ENCODE measurements at regions not wholly inside any gene's neighbourhood (a gene's known extent, or its start where the extent isn't known, plus 50 kb on each side); places are given as distances from the start of the nearest gene placed in this dataset.

GRCh38 chr7:155883491-155884224 is 71.4 kb upstream of the SHH start:
- Histone ChIP-seq H3K9me3 (ENCODE audit: control insufficient read depth in 4 of 4, low read length in 3 of 4) (no peaks in the 10 kb centered on the region), H3K27ac (ENCODE audit: low read depth in 1 of 2, low read length in 2 of 2) (no peak overlapping the region), H3K36me3 (ENCODE audit: control insufficient read depth in 4 of 4, insufficient read depth in 3 of 4, low read depth in 1 of 4, low read length in 3 of 4) (no peaks in the 10 kb centered on the region), H3K4me1 (ENCODE audit: control insufficient read depth in 4 of 4, insufficient read depth in 4 of 4, low read length in 3 of 4) (no peaks in the 10 kb centered on the region), H3K9ac (ENCODE audit: low read depth in 1 of 2, low read length in 2 of 2) (no peak overlapping the region), H3K27me3 (ENCODE audit: control insufficient read depth in 4 of 4, insufficient read depth in 4 of 4, low read length in 3 of 4) (no peaks in the 10 kb centered on the region), H3K4me3 (ENCODE audit: low read depth in 1 of 3, low read length in 3 of 3) (no peak overlapping the region)
- 88% methylated on average over 16 of the region's 16 CpGs for WGBS
- DNase-seq (ENCODE audit: low spot score) = no peak
- TF ChIP-seq FOXA2 (IDR thresholded peaks at IDR 0.05) (no peak), CTCF (IDR thresholded peaks at IDR 0.05; ENCODE audit: low read depth, low read length, missing input control) (no peak), GABPA (IDR thresholded peaks at IDR 0.05 in 1 of 2, conservative IDR thresholded peaks at IDR 0.05 in 1 of 2) (no peak), EGR1 (IDR thresholded peaks at IDR 0.05; ENCODE audit: low read depth in 2 of 2) (no peak), RXRA (IDR thresholded peaks at IDR 0.05) (no peak), TAF1 (conservative IDR thresholded peaks at IDR 0.05) (no peak), RAD21 (IDR thresholded peaks at IDR 0.05) (no peak), NR2F2 (IDR thresholded peaks at IDR 0.05) (no peak), JUND (IDR thresholded peaks at IDR 0.05) (no peak), YY1 (IDR thresholded peaks at IDR 0.05) (no peak), HNF4A (conservative IDR thresholded peaks at IDR 0.05) (no peak), REST (IDR thresholded peaks at IDR 0.05) (no peak), ZBTB33 (IDR thresholded peaks at IDR 0.05) (no peak), FOXA1 (IDR thresholded peaks at IDR 0.05) (no peak), ATF3 (IDR thresholded peaks at IDR 0.05) (no peak)

- 95% methylated on average over 5 of the region's 5 CpGs for WGBS
- Histone ChIP-seq H3K27ac (ENCODE audit: low read depth in 1 of 2, low read length in 2 of 2) (no peak overlapping the region), H3K9ac (ENCODE audit: low read depth in 1 of 2, low read length in 2 of 2) (no peak overlapping the region), H3K27me3 (ENCODE audit: control insufficient read depth in 4 of 4, insufficient read depth in 4 of 4, low read length in 3 of 4) (no peaks in the 10 kb centered on the region), H3K9me3 (ENCODE audit: control insufficient read depth in 4 of 4, low read length in 3 of 4) (no peaks in the 10 kb centered on the region), H3K36me3 (ENCODE audit: control insufficient read depth in 4 of 4, insufficient read depth in 3 of 4, low read depth in 1 of 4, low read length in 3 of 4) (no peaks in the 10 kb centered on the region), H3K4me1 (ENCODE audit: control insufficient read depth in 4 of 4, insufficient read depth in 4 of 4, low read length in 3 of 4) (no peaks in the 10 kb centered on the region), H3K4me3 (ENCODE audit: low read depth in 1 of 3, low read length in 3 of 3) (no peak overlapping the region)
- no peak for DNase-seq (ENCODE audit: low spot score)
- TF ChIP-seq ATF3 (IDR thresholded peaks at IDR 0.05) (no peak), REST (IDR thresholded peaks at IDR 0.05) (no peak), FOXA2 (IDR thresholded peaks at IDR 0.05) (no peak), EGR1 (IDR thresholded peaks at IDR 0.05; ENCODE audit: low read depth in 2 of 2) (no peak), NR2F2 (IDR thresholded peaks at IDR 0.05) (no peak), CTCF (IDR thresholded peaks at IDR 0.05; ENCODE audit: low read depth, low read length, missing input control) (no peak), YY1 (IDR thresholded peaks at IDR 0.05) (no peak), HNF4A (conservative IDR thresholded peaks at IDR 0.05) (no peak), RAD21 (IDR thresholded peaks at IDR 0.05) (no peak), SP1 (IDR thresholded peaks at IDR 0.05) (no peak), FOXA1 (IDR thresholded peaks at IDR 0.05) (no peak), TAF1 (conservative IDR thresholded peaks at IDR 0.05) (no peak)
These were observed 70.3 kb upstream of the SHH start for GRCh38 chr7:155882596-155882995.
